ENCODE measurements at regions not wholly inside any gene's neighbourhood (a gene's known extent, or its start where the extent isn't known, plus 50 kb on each side); places are given as distances from the start of the nearest gene placed in this dataset.

DNA sequence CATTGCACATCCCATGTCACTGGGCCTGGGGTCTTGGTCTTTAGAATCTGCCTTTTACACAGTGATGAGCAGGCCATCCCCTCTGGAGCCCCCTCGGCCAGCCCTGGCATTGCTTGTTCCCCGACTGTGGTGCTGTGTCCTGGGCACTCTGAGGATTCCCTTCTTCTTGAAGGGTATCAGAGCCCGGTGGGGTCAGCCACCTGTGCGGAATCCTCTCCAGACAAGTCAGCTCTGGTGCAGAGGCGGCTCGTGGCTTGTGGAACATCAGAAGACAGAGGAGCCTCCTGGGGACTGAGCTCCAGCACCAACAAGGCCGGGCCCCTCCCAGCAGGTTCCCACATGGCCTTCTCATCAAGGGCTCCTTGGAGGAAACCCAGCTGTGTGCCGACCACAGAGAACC is 57.9 kb upstream of the AJAP1 start:
- no peak overlapping the region for H3K4me3 ChIP-seq (ENCODE audit: low read depth, low read length)
- no peak for DNase-seq (ENCODE audit: low read depth)
- TF ChIP-seq, protein P1, sequence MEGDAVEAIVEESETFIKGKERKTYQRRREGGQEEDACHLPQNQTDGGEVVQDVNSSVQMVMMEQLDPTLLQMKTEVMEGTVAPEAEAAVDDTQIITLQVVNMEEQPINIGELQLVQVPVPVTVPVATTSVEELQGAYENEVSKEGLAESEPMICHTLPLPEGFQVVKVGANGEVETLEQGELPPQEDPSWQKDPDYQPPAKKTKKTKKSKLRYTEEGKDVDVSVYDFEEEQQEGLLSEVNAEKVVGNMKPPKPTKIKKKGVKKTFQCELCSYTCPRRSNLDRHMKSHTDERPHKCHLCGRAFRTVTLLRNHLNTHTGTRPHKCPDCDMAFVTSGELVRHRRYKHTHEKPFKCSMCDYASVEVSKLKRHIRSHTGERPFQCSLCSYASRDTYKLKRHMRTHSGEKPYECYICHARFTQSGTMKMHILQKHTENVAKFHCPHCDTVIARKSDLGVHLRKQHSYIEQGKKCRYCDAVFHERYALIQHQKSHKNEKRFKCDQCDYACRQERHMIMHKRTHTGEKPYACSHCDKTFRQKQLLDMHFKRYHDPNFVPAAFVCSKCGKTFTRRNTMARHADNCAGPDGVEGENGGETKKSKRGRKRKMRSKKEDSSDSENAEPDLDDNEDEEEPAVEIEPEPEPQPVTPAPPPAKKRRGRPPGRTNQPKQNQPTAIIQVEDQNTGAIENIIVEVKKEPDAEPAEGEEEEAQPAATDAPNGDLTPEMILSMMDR (conservative IDR thresholded peaks at IDR 0.05; ENCODE audit: low read depth, low read length): no peak

DNA sequence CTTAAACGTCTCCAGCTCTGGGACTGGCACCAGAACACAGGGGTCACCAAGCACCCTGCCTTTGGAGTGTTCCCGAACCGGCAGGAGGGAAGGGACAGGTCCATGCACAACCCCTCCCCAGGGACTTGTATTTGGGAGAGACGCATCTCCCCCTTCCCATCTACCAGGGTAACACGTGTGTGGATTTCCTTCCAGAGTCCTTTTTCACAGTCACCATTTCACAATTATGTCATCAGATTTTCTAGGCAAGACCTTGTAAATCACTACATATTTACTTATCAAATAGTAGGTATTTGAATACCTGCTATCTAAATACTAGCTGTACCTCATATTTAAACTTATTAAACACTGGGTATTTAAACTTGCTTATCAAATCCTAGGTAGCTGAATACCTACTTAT is 57.4 kb upstream of the AJAP1 start:
- no peak for DNase-seq (ENCODE audit: low read depth)
- TF ChIP-seq, protein P1 (conservative IDR thresholded peaks at IDR 0.05; ENCODE audit: low read depth, low read length): no peak
- no peak overlapping the region for H3K4me3 ChIP-seq (ENCODE audit: low read depth, low read length)

- TF ChIP-seq, protein P1 (conservative IDR thresholded peaks at IDR 0.05; ENCODE audit: low read depth, low read length): no peak
- DNase-seq (ENCODE audit: low read depth): no peak
- H3K4me3 ChIP-seq (ENCODE audit: low read depth, low read length): no peak overlapping the region
Measured at GRCh38 chr1:4598561-4598960, 55.8 kb upstream of the AJAP1 start.

GRCh38 chr1:4599521-4599920 is 54.9 kb upstream of the AJAP1 start:
- TF ChIP-seq, protein P1 (conservative IDR thresholded peaks at IDR 0.05; ENCODE audit: low read depth, low read length): no peak
- H3K4me3 ChIP-seq (ENCODE audit: low read depth, low read length): no peak overlapping the region
- DNase-seq (ENCODE audit: low read depth): no peak

DNA sequence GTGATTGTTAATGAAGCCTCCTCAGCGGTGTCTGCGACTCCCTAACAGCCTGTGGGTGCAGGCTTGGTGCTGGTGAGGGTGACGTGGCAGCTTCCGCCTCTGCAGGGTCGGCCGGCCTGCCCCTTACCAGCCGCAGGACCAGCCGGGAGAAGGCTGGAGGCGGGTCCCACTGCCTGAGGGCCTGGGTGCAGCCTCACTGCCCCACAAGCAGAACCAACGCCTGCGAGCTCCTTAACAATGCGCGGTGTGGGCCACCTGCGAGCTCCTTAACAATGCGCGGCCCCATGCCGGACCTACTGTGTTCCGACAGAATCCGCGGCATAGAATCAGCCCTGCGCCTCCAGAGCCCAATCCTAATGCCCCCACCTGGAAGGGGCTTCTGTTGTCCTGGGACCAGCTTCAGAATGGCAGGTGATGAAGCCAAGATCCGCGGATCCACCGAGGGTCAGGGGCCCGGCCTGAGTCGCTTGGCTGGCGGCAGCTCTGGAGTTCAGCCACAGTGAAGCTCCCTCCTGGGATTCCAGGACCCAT is 54.4 kb upstream of the AJAP1 start:
- TF ChIP-seq, protein P1 (conservative IDR thresholded peaks at IDR 0.05; ENCODE audit: low read depth, low read length): no peak
- DNase-seq (ENCODE audit: low read depth): no peak
- H3K4me3 ChIP-seq (ENCODE audit: low read depth, low read length): no peak overlapping the region

DNA sequence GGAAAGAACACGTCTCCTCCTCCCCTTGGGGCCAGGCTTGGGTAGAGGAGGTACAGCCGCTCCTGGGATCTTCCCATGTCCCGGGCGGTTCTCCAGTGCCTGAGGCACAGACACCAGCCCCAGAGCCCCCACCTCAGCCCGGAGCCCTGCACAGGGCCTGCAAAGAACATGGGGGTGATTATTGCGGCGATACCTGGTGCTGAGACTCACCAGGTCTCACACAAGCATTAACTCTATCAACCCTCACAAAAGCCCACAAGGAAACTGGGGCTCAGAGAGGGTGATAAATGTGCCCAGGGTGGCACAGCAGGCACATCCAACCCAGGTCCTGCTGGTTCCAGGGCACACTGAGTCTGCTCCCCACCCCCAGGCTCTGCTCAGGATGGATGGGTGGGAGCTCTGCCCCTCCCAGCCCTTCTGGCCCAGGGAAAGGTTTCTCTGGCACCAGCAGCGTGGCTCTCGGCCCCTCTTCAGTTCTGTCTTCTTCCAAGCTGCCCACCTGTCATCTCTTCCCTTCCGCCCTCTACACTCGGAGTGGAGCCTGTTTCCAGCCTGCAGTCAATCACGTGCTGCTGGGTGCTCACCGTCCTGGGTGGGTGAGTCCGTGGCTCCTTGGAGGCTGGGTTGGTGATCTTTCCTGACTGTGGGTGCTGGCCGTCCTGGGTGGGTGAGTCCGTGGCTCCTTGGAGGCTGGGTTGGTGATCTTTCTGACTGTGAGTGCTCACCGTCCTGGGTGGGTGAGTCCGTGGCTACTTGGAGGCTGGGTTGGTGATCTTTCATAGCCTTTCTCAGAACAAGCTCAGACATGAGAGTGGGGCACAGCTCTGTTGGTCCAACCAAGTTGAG is 53.6 kb upstream of the AJAP1 start:
- H3K4me3 ChIP-seq (ENCODE audit: low read depth, low read length): no peak overlapping the region
- TF ChIP-seq, protein P1 (conservative IDR thresholded peaks at IDR 0.05; ENCODE audit: low read depth, low read length): no peak
- no peak for DNase-seq (ENCODE audit: low read depth)

DNA sequence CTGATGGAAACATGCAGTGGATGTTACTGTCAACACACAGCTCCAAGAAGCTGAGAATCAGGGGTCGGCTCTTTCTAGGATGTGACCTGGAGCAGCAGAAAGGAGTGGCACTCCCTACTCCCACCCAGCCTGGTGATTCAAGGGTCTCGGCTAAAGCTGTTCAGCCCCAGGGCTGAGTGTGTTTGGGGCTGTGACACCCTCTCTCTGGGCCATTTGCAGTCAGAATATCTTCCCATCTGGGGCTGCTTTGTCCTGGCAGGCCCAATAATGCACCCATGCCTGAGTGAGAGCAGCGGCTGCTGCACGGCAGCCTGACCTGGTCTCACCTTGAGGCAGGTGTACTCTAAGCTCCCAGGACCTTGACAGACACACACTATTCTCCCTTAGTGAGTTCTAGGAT is 52.5 kb upstream of the AJAP1 start:
- no peak for DNase-seq (ENCODE audit: low read depth)
- no peak overlapping the region for H3K4me3 ChIP-seq (ENCODE audit: low read depth, low read length)
- TF ChIP-seq, protein P1 (conservative IDR thresholded peaks at IDR 0.05; ENCODE audit: low read depth, low read length): no peak

Data from choroid plexus epithelial cell (primary cell).